GM18861 (cell line): ENCODE measurements at regions not wholly inside any gene's neighbourhood (a gene's known extent, or its start where the extent isn't known, plus 50 kb on each side); places are given as distances from the start of the nearest gene placed in this dataset.

ENCODE experiments used
- ATAC-seq: cut with Tn5 transposase; IDR thresholded peaks from one replicate; pipeline ENCODE4 v1.9.1; 2021; ENCODE audit not compliant: unreplicated experiment

- no peak for ATAC-seq
These were observed 57.6 kb upstream of the AK4 start for GRCh38 chr1:65090406-65090805.

- ATAC-seq = no peak
These were observed 55.3 kb upstream of the AK4 start for GRCh38 chr1:65092691-65093090.

- ATAC-seq = no peak
These were observed 50.9 kb upstream of the AK4 start for GRCh38 chr1:65097076-65097475.
